ENCODE measurements at regions not wholly inside any gene's neighbourhood (a gene's known extent, or its start where the extent isn't known, plus 50 kb on each side); places are given as distances from the start of the nearest gene placed in this dataset.
"Not testable (repeated sequence)": the region's sequence is repeated elsewhere in the genome, so short reads cannot be mapped to it uniquely, and the experiment has no call there.

DNA sequence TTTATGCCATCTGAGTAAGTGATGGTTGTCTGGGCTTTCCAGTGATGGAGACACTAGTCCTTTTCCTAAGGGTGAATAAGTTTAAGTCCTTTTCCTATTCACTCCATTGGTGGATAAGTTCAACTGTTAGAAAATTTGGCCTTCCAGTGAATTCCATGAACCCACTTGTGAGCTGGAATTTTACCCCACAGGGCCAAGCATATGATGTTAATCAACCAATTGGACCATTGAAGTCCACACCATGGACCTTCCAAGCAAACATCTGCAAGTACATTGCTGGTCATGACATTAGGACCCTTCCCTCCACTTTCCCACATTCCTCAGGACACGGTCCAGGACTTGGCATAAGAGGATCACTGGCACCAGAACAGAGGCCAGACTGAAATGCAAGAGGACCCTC, 381.4 kb downstream of the RPS24 start:
- DNase-seq (ENCODE audit: low read depth in 2 of 2) = no peak

DNA sequence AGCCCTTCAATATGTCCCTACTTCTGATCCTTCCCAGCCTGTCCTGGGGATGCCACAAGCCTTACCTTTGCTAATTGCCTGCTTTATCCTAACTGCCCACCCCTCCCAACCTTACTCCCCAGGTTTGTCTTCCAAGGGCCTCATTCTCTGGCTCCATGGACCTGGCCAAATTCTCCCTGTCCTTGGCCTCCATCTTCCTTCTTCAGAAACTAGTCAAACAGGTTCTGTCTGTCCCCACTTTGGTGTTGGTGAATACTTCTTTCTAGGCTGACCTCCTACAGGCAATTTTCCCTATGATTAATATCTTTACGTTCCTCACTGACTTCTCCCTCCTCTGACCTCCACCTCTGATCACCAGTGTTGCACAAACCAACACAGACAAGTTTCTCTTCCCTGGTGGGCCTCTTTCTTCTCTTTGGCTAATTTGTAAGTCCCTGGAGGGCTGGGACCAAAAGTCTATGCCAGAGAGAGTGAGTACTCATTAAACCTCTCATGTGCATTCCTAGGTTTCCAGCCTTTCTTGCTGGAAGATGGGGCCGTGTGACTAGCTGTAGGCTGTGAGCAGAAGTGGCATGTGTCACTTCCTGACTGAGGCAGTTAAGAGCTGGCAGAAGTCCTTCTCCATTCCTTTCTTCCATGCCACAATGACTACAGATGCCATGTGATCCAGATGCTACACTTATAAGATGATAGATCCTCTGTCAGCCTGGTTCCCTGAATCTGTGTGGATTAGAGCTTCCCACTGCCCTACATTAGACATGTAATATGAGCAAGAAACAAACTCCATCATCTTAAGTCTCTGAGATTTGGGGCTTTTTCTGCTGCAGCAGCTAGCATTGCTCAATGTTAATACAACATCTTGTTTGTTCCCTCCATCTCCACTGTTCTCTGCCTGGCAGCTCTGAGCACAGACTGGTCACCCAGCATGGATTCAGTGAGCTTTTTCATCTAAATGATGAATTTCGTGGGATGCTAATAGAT, 382.7 kb downstream of the RPS24 start:
- DNase-seq (ENCODE audit: low read depth in 2 of 2) = no peak

DNA sequence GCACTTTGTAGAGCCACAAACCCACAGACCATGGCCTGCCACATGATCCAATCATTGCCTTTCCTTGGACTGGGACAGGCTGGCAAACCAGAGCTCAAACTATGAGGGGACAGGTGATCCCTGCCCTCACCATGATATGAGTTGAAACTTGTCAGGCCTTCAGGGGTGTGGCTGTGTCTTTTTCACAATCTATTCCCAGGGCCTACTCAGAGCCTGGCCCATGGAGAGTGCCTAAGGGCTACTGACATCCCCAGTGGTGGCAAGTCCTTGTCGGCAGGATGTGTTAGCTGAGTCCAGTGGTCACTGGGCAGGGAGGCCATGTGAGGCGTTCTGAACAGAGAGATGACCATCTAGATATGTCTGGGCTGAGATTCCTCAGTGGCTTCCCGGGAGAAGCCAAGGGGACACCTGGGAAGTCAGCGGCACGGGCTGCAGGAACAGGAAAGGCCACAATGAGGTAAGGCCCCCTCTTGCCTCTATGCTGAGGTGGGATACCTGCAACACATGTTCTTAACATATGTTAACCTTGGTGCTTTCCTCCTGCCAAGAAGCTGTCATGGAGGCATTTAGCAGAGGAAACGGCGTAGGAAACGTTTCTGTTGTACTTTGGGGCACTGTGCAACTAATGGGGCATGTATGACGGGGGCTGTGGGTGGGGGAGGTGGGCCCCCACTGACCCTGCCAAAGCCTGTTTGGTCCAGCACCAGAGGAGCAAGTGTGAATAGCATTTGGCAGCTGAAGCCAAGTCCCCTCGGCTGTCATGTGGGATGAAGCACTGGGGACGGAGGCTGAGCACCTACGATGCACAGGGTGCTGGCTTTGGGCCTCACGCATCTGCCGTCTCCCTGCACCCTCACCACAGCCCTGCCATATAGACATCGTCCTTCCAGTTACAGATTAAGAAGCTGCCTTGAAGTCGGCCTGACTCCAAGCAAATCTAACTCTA, 384.0 kb downstream of the RPS24 start:
- DNase-seq (ENCODE audit: low read depth in 2 of 2) = no peak

DNA sequence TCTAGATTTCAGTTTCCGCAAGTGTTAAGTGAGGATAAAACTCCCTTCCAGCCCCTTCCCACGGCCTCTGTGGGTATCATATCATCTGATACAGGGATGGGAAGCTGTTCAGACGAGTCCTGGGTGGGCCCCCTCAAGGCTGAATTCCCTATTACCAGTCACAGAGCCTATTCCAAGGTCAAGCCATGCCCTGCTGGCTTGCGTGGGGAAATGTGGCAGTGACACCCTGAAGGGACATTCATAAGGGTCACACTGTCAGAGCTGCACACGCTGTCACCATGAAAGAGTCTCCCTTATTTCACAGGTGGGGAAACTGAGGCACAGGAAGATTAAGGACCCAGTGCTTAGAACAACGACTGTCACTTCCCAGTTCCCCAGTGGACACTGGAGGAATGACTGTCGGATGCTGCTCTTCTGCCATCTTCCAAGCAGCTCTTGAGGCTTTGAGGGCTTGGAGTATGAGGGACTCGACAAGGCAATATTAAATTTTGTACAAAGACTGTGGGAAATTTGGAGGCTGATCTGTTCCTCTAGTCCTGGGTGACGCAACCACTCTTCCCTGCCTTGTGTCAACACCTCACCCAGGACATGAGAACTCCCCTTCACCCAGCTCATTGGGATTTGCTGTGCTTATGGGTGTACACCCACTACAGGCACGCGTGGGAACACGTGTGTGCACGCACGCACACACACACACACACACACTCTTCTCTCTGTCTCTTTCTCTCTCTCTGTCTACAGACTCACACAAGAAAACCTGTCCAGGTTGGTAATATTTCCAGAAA, 386.0 kb downstream of the RPS24 start:
- no peak for DNase-seq (ENCODE audit: low read depth in 2 of 2)

DNA sequence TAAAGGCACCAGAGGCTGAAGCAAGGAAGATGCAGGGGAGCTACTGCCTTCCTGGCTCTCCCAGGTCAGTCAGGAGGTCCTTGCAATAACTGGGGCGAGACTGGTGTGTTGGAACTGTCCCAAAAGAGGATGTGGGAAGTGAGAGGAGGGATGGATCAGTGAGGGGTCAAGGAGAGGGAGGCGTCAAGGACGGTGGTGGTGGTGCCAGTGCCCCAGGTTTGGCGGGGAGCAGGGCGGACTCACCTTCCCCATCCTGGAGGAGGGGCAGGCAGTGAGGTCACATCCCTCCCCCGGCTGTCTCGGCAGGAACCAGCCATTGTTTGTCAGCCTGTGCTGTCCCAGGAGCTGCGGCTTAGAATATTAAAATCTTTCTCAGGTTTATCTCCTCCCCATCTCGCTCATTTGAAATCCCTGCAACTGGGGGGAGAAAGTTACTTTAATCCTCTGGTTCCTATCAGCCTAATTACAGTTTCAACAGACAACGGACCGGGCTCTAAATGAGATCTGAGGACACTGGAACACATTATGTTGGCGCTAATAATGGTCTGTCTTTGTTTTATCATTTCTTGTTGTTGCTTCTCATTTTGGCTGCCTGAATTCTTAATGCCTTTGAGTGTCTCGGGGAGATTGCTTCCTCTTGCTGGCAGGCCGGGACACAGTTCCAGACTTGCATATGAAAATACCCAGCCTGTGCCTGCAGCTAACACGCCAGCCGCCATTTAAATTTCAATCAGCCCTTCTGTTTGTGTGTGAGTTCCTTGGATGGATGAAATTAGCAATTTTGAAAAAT, 387.5 kb downstream of the RPS24 start:
- no peak for DNase-seq (ENCODE audit: low read depth in 2 of 2)

DNA sequence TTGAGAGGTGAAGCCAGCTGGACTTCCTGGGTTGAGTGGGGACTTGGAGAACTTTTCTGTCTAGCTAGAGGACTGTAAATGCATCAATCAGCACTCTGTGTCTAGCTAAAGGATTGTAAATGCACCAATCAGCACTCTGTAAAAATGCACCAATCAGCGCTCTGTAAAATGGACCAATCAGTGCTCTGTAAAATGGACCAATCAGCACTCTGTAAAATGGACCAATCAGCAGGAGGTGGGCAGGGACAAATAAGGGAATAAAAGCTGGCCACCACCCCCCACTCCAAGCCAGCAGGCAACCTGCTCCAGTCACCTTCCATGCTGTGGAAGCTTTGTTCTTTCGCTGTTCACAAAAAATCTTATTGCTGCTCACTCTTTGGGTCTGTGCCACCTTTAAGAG, 390.4 kb downstream of the RPS24 start:
- DNase-seq (ENCODE audit: low read depth in 2 of 2) = not testable (repeated sequence)

DNA sequence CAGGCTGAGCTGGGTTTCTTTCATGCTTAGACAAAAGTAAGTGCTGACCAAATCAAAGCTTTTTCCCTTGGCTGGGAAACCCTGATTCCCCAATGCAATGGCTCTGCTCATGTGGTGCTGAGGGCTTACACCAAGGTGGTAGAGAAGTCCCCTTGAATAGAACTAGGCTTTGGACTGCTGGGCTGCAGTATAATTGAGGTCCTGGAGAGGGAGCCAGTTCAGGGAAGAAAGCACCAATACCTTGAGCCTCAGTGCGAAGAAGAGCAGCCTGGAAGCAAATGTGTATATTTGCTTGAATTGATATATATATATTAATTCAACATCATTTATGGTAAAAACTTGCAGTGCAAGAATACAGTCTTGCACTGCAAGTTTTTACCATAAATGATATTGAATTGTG, 391.1 kb downstream of the RPS24 start:
- DNase-seq (ENCODE audit: low read depth in 2 of 2) = no peak

DNA sequence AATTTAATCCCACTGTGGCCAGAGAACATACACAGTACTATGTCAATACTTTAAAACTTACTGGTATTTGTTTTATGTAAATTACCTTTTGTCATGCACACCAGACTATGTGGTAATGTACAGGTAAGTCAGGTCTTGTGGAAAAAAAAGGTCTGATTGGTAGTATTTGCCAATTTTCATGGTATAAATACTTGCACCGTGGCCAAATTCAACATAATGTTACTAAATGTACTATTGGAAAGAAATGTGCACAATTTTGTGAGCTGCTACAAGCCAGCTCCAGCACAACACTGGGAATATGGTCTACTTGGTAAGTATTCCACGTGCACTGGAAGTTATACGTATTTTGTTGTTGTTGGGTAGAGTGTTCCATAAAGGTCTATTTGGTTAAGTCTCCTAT, 392.5 kb downstream of the RPS24 start:
- DNase-seq (ENCODE audit: low read depth in 2 of 2) = no peak

DNA sequence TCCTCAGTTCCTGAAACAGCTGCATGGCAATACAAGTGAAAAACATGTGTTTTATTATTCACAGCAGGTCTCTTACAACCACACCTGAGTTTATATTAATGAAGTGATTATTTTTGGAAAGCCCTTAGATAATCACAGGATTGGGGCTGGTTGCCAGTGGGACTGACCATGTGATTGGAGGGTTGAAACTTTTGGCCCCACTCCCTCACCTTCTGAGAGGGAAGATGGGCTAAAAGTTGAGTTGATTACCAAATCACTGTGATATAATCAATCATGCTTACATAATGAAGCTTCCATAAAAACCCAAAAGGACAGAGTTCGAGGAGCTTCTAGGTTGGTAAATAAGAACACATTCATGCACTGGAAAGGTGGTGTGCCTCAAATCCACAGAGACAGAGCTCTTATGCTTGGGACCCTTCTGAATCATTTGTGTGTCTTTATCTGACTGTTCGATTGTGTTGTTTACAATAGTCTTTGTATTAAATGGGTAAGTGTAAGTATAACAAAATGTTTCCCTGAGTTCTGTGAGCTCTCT, 393.9 kb downstream of the RPS24 start:
- no peak for DNase-seq (ENCODE audit: low read depth in 2 of 2)

DNA sequence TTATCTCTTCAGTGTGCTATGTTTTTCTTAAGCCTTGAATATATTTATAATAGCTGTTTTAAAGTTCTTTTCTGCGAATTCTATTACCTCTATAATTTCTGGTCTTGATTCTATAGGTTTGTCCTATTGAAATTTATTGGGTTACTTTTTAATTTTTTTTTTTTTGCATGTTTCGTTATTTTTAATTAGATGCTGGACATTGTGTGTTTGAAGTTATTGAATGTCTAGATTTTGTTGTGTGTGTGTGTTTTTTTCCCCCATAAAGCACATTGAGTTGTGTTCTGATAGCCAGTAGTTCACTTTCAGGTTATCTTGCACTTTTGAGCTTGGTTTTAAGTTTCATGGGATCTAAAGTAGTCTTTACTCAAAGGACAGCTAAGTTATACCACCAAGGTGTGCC, 394.9 kb downstream of the RPS24 start:
- DNase-seq (ENCODE audit: low read depth in 2 of 2) = no peak

DNA sequence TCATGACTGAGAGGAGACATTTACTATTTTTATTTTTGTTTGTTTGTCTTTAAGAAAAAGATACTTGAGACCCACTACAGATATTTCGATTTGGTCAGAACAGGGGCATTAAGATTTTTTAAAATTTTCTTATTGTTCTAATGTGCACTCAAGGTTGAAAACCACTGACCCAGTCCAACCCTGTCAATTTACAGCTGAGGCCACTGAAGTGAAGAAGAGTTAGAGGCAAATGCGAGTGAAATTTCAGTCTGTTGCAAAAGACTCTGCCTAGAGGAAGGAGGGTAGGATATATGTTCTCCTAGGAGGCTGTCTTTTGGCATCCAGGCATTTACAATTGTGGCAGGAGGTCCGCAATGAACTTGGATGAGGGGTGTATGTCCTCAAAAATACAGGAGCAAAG, 396.3 kb downstream of the RPS24 start:
- no peak for DNase-seq (ENCODE audit: low read depth in 2 of 2)

DNA sequence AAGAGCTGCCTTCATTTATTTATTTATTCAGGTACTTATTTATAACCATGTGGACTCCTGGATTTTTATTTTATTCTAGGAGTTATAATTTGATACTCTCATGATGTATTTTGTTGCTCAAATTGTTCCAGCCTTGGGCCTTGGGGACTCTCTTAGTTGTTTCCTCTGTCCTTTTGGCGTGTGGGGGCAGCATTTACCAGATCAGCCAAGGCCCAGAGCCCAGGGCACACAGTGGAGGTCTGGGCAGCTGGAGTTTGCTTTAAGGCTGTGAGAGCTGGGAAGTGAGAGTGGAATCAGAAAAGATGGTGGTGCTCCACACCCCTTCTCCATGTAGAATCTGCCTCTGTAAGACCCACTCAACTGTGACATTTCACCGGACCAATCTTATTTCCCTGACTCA, 398.9 kb downstream of the RPS24 start:
- DNase-seq (ENCODE audit: low read depth in 2 of 2) = no peak

DNA sequence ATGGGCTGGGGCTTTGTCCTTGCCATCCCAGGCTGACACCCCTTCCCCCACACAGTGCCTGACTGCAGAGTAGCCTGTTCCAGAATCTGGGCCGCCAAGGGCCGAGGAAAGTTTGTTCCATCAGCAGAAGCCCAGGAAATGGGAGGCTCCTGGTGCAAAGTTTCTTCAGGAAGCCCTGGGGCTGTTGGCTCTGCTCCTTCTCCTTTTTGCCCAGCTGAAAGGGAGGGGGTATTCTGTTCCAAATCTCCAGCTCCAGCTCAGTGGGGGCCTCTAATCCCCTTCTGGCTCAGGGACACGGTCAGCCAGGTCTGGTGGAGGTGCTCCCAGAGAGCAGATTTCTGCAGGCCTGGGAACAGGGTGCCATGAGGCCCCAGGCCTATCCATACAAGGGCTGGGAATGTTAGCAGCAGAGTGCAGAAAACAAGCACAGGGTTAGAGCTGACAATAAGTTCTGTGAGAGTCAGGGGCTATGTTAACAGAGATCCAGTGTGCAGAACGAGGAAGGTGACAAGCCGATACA, 399.5 kb downstream of the RPS24 start:
- DNase-seq (ENCODE audit: low read depth in 2 of 2) = no peak

DNA sequence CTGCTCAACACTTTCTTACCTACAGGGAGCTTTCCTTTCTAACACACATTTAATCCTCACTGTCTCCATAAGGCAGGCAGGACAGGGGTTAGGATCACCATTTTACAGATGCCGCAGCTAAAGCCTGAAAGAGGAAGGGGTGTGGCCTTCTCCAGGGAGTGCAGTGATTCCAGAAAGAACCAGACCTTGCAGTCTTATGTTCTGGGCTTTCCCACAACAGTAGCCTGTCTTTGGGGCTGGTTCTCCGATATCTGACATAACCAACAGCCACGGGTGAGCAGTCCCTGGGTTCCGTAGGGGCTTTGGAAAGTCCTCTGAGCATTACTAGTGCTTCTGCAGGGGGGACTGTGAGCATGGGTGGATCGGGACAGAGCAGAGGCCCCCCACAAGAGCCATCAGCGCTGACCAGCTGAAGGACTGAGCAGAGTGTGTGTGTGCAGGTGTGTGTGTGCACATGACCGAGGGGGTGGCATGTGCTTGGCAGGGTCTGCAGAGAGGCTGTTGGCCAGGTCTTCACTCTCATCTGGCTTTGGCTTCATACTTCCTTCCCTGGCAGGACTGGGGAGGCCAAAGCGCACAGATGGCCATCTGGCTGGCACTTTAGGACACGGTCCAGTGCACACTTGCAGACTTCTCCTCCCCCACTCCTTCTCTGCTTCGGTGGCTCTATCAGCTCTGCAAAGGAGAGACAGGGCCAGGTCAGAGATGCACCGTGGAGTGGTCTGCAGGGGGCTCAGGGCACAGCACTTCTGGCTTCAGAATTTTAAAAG, 400.3 kb downstream of the RPS24 start:
- DNase-seq (ENCODE audit: low read depth in 2 of 2) = no peak

DNA sequence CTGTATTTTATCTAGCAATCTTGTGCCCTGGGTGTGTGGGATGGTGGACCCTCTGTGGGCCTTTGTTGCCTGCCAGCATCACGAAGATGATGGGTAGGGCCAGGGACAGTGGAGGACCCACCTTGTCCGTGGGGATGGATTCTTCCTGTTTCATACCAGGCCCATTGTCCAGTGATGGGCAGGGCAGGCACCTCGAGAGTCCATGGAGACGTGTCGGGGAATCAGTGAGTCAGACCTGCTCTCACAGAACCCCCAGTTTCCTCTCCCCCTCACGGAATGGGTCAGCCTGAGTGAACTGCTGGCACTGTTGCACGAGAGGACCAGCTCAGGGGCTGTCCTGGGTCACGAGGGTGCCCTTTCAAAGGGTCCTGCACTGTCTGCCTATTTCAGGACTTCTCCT, 401.2 kb downstream of the RPS24 start:
- no peak for DNase-seq (ENCODE audit: low read depth in 2 of 2)

DNA sequence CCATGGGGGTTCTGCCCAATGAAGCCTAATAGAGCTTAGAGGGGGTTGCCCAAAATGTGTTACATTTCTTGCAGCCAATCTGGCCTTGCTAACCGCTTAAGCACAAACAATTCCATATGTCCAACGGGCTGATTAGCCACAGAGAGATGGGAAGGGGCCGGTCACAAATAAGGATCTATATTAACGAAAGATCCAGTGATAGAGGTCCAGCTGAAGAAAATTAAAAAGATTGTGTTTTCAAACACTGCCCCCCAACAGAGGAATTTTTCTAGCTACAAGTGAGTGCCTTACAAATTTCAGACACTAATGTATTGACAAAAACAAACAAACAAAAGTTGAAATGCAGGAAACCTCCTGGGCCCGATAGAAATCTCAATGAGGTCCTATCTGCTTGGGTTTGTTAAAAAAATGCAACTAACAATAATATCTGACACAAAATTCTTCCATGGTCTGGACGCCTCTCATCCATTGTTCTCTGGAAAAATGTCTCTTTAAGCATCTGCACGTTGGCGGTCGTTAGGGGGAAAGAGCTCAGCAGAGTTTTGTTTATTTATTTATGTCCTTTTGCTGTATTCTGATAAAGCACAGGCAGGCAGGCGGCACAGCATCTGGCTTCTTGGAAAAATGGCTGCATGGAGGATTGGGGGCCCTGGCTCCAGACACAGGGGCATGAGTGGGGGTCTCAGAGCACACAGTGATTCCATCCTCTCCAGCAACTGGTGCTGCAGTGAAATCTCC, 402.0 kb downstream of the RPS24 start:
- no peak for DNase-seq (ENCODE audit: low read depth in 2 of 2)

DNA sequence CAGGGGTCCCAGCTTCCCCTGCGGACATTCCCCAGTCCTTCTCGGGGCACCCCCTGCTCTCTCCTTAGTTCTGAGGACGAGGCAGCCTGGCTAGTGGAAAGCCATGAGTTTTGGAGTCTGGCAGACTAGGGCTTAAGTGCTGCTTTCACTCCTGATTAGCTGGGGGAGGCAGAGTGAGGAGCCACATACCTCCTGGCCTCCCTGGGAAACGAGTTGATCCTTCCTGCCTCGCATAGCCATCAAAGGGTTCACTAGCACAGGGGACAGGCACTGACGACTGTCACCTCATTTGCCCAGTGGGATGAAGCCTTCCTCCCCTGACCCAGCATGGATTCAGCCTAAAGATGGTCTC, 402.5 kb downstream of the RPS24 start:
- DNase-seq (ENCODE audit: low read depth in 2 of 2) = no peak

DNA sequence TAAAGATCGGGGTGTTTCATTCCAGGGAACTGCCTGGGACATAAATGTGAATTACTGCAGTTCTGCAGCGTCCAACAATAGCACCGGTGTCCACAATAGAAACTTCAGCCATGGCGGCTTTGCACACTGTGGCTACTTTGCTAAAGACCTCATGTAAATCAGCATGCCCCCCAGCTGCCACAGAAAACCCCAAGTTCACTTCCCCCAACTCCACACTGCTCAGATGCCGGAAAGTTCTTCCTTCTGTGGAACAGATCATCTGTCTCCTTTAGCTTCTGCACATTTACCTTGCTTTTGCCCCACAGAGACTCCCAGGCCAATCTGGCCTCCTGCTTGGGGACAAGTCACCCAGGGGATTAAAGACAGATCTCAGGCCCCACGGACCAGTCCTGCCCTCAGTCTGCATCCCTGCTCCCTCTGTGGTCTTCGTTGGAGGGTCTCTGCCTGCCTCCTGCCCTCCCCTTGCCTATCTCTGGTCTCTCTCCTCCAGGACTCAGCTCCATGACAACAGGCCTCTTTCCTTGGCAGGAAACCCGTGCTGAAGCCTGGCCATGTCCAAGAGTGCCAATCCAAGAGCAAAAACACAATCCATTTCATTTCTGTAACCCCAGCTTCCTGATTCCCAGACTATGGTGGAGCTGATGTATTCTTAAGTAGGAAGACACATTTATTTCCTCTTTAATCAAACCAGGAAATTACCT, 403.2 kb downstream of the RPS24 start:
- no peak for DNase-seq (ENCODE audit: low read depth in 2 of 2)

DNA sequence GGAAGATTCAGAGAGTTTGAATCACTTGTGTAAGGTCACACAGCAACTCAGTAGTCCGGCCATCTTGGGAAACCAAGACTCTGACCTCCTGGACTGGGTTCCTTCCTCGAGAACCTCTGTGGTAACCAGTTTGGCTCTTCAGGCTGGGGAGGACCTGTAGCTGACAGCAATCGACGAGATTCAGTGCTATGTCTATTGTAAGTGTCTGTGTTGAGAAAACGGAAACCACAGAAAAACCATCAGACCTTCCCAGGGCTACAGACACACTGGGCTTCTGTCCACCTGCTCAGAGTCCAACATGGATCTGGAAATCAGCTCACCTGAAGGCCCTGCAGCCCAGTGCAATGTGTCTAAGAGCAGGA, 403.7 kb downstream of the RPS24 start:
- no peak for DNase-seq (ENCODE audit: low read depth in 2 of 2)

Measured in stimulated activated CD4-positive, alpha-beta T cell treated with anti-CD3 and anti-CD28 coated beads, Interleukin-4, amount 100 ng/mL, for 48 hours (primary cell).